ENCODE measurements at regions not wholly inside any gene's neighbourhood (a gene's known extent, or its start where the extent isn't known, plus 50 kb on each side); places are given as distances from the start of the nearest gene placed in this dataset.

DNA sequence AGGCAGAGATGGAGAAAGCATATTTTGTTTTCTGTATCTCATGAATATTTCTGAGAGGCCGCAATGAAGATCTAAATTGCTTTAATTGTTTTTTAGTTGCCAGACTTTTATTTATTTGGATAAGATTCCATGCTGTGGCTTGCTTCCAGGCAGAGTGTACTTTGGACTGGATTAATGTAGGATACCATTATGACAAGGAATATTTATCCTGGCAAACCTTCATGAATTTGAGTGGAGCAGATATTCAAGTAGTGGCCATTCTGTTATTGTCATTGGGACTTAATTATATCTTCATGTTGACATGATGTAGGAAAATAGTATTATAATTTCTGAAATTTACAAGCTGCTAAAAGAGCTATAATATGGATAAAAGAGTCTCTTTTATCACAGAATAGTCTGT lies 182.9 kb downstream of the C4orf33 start:
- TF ChIP-seq SP1 (IDR thresholded peaks at IDR 0.05): no peak
- TF ChIP-seq, protein P1, sequence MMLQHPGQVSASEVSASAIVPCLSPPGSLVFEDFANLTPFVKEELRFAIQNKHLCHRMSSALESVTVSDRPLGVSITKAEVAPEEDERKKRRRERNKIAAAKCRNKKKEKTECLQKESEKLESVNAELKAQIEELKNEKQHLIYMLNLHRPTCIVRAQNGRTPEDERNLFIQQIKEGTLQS (IDR thresholded peaks at IDR 0.05): no peak
- TF ChIP-seq, protein P2, sequence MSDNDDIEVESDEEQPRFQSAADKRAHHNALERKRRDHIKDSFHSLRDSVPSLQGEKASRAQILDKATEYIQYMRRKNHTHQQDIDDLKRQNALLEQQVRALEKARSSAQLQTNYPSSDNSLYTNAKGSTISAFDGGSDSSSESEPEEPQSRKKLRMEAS (IDR thresholded peaks at IDR 0.05): no peak
